ENCODE measurements at regions not wholly inside any gene's neighbourhood (a gene's known extent, or its start where the extent isn't known, plus 50 kb on each side); places are given as distances from the start of the nearest gene placed in this dataset.

DNA sequence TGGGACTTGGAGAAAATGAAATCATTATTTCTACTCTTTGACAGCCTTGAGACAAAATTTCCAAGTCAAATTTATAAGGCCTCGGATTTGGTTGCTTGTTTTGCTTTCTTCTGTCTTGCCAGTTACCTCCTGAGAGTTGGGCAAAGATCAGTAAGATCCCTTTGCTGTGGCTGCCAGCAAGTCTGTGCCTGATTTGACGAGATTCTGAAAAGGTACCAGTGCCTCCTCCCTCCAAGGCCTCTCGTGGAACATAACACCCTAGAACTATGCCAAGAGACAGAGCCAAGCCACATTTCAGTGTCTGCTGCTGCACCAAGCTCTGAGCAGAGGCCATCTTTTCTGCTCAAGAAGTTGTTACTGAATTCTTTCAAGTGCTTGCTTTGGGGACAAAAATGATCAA, 61.0 kb downstream of the GTPBP8 start:
- DNase-seq = no peak

DNA sequence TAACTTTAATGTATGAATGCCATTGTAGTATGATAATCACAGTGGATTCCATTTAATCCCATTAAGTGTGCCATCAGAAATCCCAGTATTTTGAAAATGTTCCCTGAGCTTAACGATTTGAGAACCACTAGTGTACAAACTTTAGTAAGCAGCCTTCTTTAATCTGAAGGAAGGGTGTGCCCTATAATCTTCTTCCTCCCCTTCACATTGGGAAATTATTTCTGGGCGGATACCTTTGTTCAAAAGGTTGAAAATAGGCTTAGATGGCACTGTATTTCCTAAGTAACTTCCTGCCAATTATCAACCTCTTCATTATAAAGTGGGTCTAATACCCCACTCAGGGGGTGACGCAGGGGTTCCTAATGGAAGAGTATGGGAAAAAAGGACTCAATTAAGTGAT, 62.4 kb downstream of the GTPBP8 start:
- DNase-seq = no peak

DNA sequence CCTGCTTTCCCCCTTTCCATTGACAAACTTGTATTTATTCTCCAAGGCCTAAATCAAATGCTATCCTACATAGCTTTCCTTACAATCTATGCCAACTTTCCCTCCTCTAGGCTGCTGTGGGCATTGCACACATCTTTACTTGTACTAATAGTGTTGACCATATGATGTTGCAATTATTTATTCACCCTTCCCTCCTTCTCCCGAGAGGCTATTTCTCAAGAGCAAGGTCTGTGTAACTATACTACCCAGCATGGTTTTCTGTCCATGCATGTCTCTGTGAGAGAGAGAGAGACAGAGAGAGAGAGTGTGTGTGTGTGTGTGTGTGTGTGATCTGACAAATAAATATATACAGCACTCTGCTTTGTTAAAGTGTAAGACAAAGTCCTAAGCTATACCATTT, 63.8 kb downstream of the GTPBP8 start:
- no peak for DNase-seq

DNA sequence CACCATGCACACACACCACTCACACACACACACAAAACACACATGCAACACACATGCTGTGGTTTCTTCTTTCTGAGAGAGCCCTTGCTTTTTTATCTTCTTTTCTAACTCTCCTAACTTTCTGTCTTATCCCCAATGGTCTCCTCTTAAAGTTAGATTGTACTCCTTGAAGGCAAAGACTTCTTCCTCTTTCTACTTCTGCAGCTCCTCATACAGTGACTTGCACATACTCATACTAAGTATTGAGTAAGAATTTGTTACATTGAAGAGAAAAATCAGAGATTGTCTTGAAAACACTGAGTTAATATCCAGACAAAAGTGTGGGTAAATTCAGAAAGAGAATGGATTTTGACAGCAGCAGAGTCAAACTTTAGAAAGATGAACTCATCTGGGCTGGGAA, 64.4 kb downstream of the GTPBP8 start:
- DNase-seq = no peak

DNA sequence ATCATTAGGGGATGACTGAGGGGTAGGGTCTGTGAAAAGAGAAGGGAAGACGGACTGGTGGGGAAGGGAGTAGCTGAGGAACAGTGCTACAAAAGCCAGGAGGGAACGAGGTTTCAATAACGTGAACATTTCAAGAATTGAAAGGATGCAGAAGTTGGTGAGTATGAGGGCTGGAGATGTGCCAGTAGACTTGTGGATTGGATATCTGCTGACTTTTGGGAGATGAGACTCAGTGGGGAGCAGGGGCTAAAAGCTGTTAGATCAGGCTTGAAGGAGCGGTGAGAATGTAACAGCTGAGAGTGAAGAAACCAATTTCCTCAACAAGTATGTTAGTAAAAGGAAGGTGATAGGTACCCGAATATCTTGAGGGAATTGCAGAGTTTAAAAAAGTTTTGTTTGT, 65.2 kb downstream of the GTPBP8 start:
- no peak for DNase-seq

DNA sequence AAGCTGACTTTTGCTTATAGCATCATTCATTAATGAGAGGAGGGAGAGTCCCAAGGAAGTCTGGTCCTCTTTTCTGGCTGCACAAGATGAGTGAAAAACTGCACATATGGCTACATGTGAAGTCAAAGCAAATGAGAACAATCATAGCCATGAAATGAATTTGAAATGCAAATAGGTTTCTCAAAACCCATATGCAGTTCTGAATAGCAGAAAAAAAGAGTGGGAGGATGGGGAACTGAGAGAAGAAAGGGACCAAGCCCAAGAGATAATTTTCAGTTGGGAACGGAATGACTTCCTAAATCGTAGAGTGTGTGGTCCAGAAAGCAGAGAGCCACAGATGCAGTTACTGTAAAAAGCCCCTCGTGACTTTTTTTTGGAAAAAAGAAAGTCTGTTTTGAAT, 66.3 kb downstream of the GTPBP8 start:
- no peak for DNase-seq

DNA sequence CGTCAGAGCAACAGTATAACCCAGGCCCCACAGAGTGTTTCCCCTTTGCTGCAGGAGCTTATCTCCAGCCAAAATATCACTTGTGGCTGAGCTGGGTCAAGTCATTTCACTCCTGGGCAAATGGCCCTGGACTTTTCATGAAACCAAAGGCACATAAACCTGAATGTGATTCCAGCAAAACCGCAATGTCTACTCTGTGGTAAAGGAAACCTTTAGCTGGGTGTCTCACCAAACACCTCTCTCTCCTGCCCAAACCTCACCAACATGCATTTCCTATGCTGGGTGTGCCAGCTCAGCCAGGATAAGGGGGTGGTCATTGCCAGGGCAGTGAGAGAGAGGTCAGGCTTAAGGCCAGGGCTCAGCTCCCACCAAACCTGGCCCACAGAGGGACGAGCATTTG, 67.4 kb downstream of the GTPBP8 start:
- no peak for DNase-seq

DNA sequence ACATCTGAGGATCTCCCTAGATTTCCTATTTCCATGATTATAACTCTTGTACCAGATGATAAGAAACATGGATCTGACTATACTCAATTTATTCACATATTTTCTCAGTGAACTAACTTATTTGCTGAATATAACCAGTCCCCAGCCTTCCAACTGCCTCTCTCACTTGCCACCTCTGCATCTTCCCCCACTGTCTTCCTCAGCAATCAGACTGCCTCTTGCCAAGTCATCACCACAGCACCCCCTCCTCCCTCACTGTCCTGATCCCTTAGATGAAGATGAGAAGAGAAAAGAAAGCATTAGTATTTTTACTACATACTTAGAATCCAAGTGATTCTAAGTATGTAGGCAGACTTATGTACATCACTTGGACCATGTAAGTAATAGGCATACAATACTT, 71.9 kb downstream of the GTPBP8 start:
- no peak for DNase-seq

DNA sequence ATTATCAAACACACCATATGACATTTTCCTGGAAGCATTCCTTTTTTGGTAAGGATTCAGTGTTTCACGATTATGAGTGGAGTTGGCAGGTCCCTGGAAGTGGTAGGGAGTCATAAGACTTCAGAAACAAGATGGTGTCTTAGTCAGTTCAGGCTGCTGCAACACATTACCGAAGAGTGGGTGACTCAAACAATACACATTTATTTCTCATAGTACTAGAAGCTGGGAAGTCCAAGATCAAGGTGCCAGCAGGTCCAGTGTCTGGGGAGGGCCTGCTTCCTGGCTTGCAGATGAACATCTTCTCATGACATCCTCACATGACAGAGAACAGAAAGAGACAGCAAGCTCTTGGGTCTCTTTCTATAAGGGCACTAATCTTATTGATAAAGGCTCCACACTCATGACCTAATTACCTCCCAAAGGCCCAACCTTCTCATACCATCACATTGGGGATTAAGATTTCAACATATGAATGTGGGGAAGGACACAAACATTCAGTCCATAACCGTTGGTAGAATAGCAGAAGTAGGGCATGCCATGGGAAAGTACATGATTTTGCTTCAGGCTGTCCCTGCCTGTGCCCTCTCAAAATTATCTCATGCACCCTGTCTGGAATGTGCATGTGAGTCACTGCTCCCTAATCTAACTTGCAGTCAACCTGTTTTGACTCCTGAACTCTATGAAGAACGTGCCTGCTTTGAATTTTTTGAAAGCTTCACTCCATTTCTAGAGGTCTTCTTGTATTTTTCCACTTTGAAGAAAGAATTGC, 72.5 kb downstream of the GTPBP8 start:
- no peak for DNase-seq

DNA sequence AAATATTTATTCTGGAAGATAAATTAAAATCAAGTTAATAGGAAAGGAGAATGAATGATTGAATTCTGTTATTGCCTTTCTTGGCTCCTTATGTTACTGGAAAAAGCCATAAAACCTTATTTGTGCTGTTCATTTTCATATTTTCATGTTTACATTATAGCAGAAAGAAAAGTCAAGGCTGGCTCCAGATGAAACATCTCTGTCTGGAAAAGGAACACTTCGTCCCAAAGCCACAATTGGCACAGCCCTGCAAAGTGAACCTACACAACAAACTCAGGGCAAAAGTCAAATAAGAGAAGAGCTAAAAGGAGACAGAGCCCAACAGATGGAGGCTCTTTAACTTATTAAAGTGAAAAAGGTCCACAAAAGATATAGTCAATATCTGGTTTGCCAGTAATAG, 73.4 kb downstream of the GTPBP8 start:
- no peak for DNase-seq

DNA sequence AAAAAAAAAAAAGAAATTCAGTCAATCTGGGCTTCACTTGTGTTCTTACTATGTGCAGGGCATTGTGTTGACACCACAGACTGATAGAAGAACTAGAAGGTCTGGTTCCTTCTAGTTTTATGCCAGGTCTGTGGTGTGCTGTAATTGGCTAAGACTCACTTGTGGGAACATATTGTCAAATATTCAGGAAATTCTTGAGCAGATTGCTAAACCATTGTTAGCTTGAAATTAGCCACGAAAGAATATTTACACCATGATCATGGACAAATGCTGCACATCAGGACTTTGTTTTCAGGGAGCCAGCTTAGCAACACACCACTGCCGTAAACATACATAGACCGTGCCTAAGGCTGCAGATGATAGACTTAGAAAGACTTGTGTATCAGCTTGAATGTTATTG, 74.6 kb downstream of the GTPBP8 start:
- DNase-seq = no peak

DNA sequence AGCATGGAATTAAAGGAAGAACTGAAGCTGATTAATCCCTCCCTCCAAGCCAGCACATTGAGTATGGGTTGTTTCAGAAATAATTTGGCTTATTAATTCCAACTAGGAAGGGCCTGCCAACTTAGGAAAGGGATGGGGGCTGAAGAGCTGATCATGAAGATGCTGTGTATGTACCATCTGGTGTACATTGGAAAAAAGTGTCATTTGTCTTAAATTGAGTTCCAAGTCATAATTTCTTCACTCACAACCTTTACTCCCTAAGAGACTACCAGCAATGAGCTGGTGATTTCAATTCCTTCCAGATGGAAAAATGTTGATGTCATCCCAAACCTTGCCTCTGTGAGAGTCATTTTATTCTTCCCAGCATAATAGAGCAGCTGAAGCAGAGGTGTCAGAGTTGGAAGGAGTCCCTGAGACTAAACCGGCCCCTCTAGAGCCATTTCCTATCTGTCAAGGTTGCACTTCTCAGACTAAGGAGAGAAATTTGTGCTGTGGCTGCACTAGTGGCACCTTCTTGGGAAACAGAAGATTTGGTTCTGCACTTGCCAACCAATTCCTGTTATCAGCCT, 79.4 kb downstream of the GTPBP8 start:
- DNase-seq = no peak

DNA sequence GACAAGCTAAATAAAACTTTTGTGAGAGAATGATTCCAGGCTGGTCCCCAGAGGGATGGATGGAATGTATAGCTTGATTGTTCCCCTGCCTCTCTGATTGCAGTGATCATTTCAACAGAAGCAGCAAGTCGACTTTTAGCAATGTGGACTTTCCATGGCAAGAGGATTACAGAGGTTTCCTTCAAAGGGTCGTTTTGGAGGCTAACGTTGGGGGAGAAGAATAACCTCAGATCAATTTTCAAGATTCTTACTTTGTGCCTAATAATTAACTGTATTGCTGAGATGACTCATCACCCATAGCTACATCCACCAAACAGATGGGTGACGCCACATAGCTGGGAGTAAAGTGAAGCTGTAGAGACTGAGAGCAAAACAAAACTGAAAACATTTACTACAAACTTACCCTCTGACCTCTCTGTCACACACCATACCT, 79.9 kb downstream of the GTPBP8 start:
- no peak for DNase-seq

DNA sequence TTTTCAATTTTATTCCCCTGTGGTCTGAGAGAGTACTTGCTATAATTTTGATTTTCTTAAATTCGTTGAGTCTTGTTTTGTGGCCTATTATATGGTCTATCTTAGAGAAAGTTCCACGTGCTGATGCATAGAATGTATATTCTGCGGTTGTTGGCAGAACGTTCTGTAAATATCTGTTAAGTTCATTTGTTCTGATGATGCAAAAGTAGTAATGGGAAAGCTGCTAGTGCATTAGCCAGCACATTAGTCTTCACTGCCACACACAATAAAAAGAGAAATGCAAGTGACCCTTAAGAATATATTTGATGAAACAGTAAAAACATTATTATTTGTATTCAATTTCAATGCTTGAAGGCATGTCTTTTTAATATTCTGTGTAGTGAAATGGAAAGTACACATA, 84.8 kb downstream of the GTPBP8 start:
- DNase-seq = no peak

DNA sequence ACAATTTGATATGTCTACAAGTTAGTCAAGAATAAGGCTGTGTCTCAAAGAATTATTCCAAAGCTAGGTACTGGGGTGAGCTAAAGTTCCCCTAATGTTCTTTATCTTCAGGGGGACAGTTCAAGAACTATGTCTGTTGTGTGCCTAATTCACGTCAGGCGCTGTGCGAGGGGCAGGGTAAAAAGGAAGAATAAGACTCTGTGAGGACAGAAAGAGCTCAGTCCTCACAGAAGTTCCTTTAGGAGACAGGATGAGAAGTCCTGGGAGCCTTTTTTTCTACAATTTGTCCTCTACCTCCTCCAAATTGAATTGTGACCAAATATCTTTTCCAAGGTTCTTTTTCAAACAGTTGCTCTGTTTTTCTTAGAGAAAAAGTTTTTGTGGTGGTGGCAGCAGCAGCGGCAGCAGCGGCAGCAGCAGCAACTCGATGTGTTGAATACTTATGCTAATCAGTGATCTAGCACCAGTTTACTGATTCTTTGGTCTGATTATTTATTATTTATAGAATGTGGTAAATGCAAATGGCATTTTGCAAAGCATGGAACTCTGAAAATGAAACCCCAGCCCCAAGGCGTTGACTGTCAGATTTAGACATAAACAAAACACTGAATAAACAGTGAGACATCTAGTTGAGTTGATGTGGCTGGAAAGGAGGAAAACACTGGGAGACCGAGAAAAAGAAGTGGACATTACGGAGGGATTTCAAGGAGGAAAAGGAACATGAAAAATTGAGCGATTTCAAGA, 88.6 kb downstream of the GTPBP8 start:
- no peak for DNase-seq

DNA sequence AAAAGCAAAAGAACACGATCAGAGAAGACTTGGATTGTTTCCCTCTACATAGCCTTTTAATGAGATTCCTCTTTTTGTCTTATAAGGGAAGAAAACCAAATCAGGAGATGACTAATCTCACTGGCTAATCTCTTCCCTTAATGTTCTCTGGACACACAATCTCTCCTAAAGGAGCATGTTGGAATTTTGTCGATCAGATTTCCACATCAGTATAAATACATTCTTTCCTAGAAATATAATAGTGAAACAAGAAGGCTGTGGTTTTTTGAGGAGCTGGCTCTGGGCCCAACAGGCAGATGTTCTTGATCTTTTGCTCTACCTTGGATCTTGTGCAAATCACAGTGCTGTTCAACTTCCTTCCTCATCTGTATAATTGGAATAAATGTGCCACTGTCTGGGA, 94.0 kb downstream of the GTPBP8 start:
- no peak for DNase-seq

DNA sequence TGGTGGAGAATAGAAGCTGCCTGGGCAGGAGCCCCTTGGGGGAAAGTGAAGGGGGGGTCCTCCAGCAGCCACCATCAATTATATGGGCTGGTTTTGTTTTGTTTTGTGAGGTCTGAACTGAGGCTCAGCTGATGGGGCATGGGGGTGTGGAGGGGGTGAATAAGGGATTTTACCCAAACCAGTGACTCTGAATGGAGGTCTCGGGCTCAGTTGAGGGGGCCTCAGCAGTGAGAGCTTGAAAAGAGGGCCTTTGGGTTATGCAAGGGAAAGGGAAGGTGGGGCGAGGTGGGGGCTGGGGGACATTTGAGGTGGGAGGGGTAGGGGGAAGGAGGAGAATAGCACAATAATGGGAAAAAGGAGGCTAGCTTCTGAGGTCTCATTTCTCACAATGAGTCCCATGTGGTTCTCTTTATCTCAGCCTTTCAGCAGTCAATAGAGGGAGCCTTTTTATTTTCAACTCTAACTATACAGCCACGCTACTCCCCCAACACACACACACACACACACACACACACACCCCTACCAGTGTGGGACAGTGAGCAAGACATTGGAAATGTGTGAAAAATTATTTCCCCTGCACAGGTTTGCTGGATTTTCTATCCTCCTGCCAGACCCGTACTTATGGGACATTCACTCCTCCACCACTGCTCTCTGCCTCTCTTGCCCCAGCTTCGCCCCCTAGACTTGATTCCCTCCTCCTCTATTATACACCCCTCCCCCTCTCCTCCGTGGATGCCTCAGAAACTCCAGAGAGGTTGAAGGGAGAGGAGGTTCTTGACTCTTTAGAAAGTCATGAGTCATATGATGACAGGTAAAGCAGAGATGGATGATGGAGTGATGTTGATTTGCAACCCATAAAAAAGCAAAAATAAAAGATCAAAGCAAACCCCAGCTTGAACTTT, 96.0 kb downstream of the GTPBP8 start:
- no peak for DNase-seq

DNA sequence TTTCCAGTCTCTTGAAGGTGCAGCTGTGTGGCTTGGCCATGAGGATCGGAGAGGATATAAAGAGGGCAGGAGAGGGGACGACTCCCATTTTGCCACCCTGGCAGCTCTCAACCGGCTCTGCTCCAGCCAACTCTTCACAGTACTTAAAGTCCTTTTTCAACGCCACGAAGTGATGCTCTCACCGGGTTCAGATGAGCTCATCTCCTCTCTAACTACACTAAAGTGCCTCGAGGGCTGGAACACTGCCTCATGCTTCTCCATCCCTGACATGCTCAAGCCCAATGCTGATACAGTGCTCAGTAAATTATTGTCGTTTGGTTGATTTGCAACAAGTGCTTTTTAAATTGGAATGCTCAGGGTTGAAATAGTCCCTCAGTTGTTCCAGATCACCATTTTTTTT, 97.8 kb downstream of the GTPBP8 start:
- DNase-seq = no peak

DNA sequence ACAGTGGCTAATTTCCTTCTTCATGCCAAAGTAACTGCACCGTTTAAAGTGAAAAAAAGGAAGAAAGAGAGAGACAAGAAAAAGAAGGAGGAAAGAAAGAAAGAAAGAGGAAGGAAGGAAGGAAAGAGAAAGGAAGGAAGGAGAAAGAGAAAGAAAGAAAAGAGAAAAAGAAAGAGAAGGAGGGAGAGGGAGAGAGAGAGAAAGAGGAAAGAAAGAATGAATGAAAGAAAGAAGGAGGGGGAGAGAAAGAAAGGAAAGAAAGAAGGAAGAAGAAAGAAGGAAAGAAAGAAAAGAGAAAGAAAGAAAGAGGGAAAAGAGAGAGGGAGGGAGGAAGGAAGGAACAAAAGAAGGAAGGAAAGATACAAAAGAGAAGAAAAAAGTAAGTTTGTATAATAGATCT, 100.6 kb downstream of the GTPBP8 start:
- no peak for DNase-seq

DNA sequence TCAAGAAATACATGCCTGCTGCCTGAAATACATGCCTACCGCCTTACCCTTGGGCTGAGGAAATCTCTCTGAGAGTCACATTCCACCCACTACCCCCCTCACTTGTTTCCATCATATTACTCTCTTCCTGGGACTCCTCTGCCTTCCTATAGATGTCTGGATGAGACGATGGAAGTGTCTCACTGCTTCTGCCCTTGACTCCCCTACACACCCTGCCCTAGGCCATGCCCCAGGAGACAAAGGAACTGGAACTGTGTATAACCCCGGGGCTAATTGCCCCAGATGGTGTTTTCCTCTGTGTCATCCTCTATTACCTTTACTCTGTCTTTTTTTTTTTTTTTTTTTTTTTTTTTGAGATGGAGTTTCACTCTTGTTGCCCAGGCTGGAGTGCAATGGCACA, 102.0 kb downstream of the GTPBP8 start:
- no peak for DNase-seq

DNA sequence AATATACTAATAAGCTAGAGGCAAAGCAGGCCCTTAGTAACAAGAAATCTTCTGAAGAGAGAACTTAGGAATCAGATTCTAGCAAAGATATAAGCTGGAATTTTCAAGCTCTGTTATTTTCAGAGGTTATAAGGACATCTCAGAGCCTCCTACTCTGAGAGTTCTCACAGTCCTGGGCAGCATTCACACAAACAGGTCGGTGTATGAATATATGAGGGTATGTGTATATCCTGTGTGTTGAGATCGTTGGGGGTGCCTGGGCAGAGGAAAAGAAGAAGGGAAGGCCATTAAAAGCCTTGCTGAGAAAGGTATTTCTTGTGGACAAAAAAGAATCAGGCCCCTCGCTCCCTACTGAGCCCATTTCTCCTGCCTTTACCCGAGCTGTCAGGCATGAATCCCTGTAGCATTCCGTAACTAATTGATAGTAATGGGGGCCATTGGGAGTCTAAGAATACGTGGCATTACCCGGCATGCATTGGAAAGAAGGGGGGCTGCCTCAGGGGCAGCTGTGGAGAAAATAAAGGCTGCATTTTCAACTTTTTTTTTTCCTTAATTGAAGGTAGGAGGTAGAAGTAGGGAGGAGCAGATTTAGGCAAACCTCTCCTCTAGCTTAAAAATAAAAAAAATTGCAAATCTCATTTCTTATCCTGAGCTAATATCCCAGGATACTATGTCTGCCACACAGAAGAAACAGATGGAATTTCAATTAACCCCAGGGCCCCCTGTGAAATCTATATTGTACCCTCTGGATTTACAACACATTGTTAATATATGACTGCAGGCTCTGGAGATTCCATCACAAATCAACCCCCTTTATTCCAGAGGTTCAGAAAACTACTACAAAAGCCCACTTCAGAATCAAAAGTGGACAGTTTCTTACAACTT, 103.8 kb downstream of the GTPBP8 start:
- DNase-seq = no peak

DNA sequence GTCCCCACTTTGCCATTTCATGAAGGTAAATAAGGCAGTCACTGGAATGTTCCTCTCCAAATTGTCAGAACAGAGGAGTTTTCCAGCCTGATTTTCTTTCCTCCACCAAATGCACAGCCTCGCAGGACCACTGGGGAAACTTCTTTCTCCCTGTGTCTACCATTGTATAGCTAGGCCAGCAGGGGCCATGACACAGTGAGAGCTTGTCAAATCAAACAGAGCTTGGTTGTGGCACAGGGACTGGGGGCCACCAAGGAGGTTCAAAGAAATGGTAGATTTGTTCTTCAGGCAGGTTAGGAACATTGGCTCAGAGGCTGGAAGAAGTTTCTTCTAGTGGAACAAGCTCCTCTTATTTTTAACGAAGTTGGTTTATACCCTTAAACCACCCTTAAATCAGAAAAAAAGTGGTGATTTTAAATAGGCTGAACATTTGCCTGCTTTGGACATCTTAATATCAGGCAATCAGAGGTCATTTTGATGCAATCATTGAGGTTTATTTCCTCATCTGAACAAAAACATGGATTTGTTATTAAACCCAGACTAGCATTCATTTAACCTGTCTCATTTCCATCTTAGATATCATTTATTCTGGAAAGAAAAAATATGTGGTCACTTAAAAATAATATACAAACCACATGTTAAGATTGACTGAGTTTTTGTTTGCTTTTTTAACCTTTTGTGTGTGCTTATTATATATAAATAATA, 105.6 kb downstream of the GTPBP8 start:
- DNase-seq = no peak
